ENCODE measurements at regions not wholly inside any gene's neighbourhood (a gene's known extent, or its start where the extent isn't known, plus 50 kb on each side); places are given as distances from the start of the nearest gene placed in this dataset.
"Not testable (repeated sequence)": the region's sequence is repeated elsewhere in the genome, so short reads cannot be mapped to it uniquely, and the experiment has no call there.

- peaks cover 4% of the 10 kb centered on the region for H3K79me1 ChIP-seq (ENCODE audit: low read length)
- no peak overlapping the region for H2BK120ac ChIP-seq (ENCODE audit: low read depth, low read length)
- no peak overlapping the region for H2BK5ac ChIP-seq (ENCODE audit: low read length)
- no peak overlapping the region for H2AK5ac ChIP-seq (ENCODE audit: low read length)
- no peak for DNase-seq
- no peak overlapping the region for H3K4me2 ChIP-seq (ENCODE audit: low read length)
- H4K8ac ChIP-seq (ENCODE audit: low read depth, low read length) = no peak overlapping the region
- H3K9ac ChIP-seq (ENCODE audit: low read length) = no peak overlapping the region
- H3K4me3 ChIP-seq (ENCODE audit: low read length) = no peak overlapping the region
- WGBS (ENCODE audit: extremely low coverage, insufficient coverage, low lambda C conversion rate) = no CpG with 5 or more reads among the region's 6 CpGs
- no peak overlapping the region for H2BK15ac ChIP-seq (replicated peaks; ENCODE audit: low read depth)
- H3K4me1 ChIP-seq (ENCODE audit: control insufficient read depth, low read depth, low read length) = no peaks in the 10 kb centered on the region
- H3K79me2 ChIP-seq (ENCODE audit: control insufficient read depth, insufficient read depth, low read length) = no peaks in the 10 kb centered on the region
- no peak overlapping the region for H4K5ac ChIP-seq (ENCODE audit: low read length)
- H3K27ac ChIP-seq (ENCODE audit: low read depth, low read length) = no peak overlapping the region
- H3K23ac ChIP-seq (ENCODE audit: low read length) = no peak overlapping the region
- no peaks in the 10 kb centered on the region for H3K27me3 ChIP-seq (ENCODE audit: insufficient read depth, low read length, poor library complexity)
- no peak overlapping the region for H3K4ac ChIP-seq (ENCODE audit: low read depth, low read length)
- H3K18ac ChIP-seq (ENCODE audit: low read length) = no peak overlapping the region
- H3K56ac ChIP-seq (ENCODE audit: low read length) = no peak overlapping the region
- H3K36me3 ChIP-seq (ENCODE audit: control insufficient read depth, insufficient read depth, low read length) = no peaks in the 10 kb centered on the region
Observed at GRCh38 chr9:94443032-94443722, 111.7 kb upstream of the PCAT7 start.

DNA sequence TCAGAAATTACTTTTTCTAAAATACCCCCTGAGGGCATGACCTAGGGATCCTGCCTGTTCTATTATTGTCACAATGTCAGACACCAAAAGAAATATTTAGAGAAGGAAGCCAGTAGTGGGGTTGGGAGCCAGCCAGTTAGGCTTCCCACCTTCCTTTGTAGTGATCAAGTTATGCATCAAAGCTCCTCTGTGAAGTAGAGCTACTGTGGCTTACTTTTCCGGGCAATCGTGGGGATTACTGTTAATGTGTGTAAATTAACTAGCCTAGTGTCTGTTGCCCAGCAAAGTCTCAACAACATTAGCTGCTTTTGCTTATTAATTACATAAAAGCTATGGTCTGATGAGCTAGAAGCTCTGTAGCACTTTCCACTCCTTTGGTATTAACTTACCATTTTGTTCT lies 109.0 kb upstream of the PCAT7 start:
- Histone ChIP-seq H3K36me3 (ENCODE audit: control insufficient read depth, insufficient read depth, low read length) (no peaks in the 10 kb centered on the region), H2BK120ac (ENCODE audit: low read depth, low read length) (no peak overlapping the region), H2BK15ac (replicated peaks; ENCODE audit: low read depth) (no peak overlapping the region), H3K4me2 (ENCODE audit: low read length) (no peak overlapping the region), H3K56ac (ENCODE audit: low read length) (no peak overlapping the region), H3K79me2 (ENCODE audit: control insufficient read depth, insufficient read depth, low read length) (no peaks in the 10 kb centered on the region), H3K4me1 (ENCODE audit: control insufficient read depth, low read depth, low read length) (no peaks in the 10 kb centered on the region), H3K18ac (ENCODE audit: low read length) (no peak overlapping the region), H3K4me3 (ENCODE audit: low read length) (no peak overlapping the region), H3K4ac (ENCODE audit: low read depth, low read length) (no peak overlapping the region), H3K27ac (ENCODE audit: low read depth, low read length) (no peak overlapping the region), H4K8ac (ENCODE audit: low read depth, low read length) (no peak overlapping the region), H3K79me1 (ENCODE audit: low read length) (peaks cover 4% of the 10 kb centered on the region), H3K9ac (ENCODE audit: low read length) (no peak overlapping the region), H4K5ac (ENCODE audit: low read length) (no peak overlapping the region), H3K23ac (ENCODE audit: low read length) (no peak overlapping the region), H2BK5ac (ENCODE audit: low read length) (no peak overlapping the region), H3K27me3 (ENCODE audit: insufficient read depth, low read length, poor library complexity) (no peaks in the 10 kb centered on the region), H2AK5ac (ENCODE audit: low read length) (no peak overlapping the region)
- DNase-seq = no peak
- no CpG with 5 or more reads among the region's 2 CpGs for WGBS (ENCODE audit: extremely low coverage, insufficient coverage, low lambda C conversion rate)

- WGBS (ENCODE audit: extremely low coverage, insufficient coverage, low lambda C conversion rate) = no CpG with 5 or more reads among the region's 2 CpGs
- no peak overlapping the region for H3K56ac ChIP-seq (ENCODE audit: low read length)
- H3K18ac ChIP-seq (ENCODE audit: low read length) = no peak overlapping the region
- H2BK120ac ChIP-seq (ENCODE audit: low read depth, low read length) = no peak overlapping the region
- H3K79me1 ChIP-seq (ENCODE audit: low read length) = peaks cover 2% of the 10 kb centered on the region
- no peak overlapping the region for H2BK15ac ChIP-seq (replicated peaks; ENCODE audit: low read depth)
- no peak overlapping the region for H3K9ac ChIP-seq (ENCODE audit: low read length)
- no peak overlapping the region for H2BK5ac ChIP-seq (ENCODE audit: low read length)
- no peaks in the 10 kb centered on the region for H3K79me2 ChIP-seq (ENCODE audit: control insufficient read depth, insufficient read depth, low read length)
- no peak overlapping the region for H3K27ac ChIP-seq (ENCODE audit: low read depth, low read length)
- no peak overlapping the region for H3K4ac ChIP-seq (ENCODE audit: low read depth, low read length)
- DNase-seq = no peak
- no peak overlapping the region for H3K23ac ChIP-seq (ENCODE audit: low read length)
- H2AK5ac ChIP-seq (ENCODE audit: low read length) = no peak overlapping the region
- H3K4me3 ChIP-seq (ENCODE audit: low read length) = no peak overlapping the region
- no peak overlapping the region for H4K5ac ChIP-seq (ENCODE audit: low read length)
- H3K27me3 ChIP-seq (ENCODE audit: insufficient read depth, low read length, poor library complexity) = no peaks in the 10 kb centered on the region
- H3K36me3 ChIP-seq (ENCODE audit: control insufficient read depth, insufficient read depth, low read length) = peaks cover 5% of the 10 kb centered on the region
- H4K8ac ChIP-seq (ENCODE audit: low read depth, low read length) = no peak overlapping the region
- H3K4me1 ChIP-seq (ENCODE audit: control insufficient read depth, low read depth, low read length) = no peaks in the 10 kb centered on the region
- H3K4me2 ChIP-seq (ENCODE audit: low read length) = no peak overlapping the region
Observed at GRCh38 chr9:94449486-94449885, 105.4 kb upstream of the PCAT7 start.

GRCh38 chr9:94464790-94465189 lies 90.1 kb upstream of the PCAT7 start:
- DNase-seq = no peak
- H3K27me3 ChIP-seq (ENCODE audit: insufficient read depth, low read length, poor library complexity) = no peaks in the 10 kb centered on the region
- H3K23ac ChIP-seq (ENCODE audit: low read length) = no peak overlapping the region
- no peak overlapping the region for H3K4ac ChIP-seq (ENCODE audit: low read depth, low read length)
- no CpG with 5 or more reads among the region's 2 CpGs for WGBS (ENCODE audit: extremely low coverage, insufficient coverage, low lambda C conversion rate)
- no peak overlapping the region for H3K56ac ChIP-seq (ENCODE audit: low read length)
- no peak overlapping the region for H3K4me3 ChIP-seq (ENCODE audit: low read length)
- H3K79me1 ChIP-seq (ENCODE audit: low read length) = peaks cover 2% of the 10 kb centered on the region
- H4K8ac ChIP-seq (ENCODE audit: low read depth, low read length) = no peak overlapping the region
- H2BK5ac ChIP-seq (ENCODE audit: low read length) = no peak overlapping the region
- H2BK15ac ChIP-seq (replicated peaks; ENCODE audit: low read depth) = no peak overlapping the region
- H3K4me2 ChIP-seq (ENCODE audit: low read length) = no peak overlapping the region
- H2BK120ac ChIP-seq (ENCODE audit: low read depth, low read length) = no peak overlapping the region
- H3K36me3 ChIP-seq (ENCODE audit: control insufficient read depth, insufficient read depth, low read length) = peaks cover 2% of the 10 kb centered on the region
- H3K79me2 ChIP-seq (ENCODE audit: control insufficient read depth, insufficient read depth, low read length) = no peaks in the 10 kb centered on the region
- H4K5ac ChIP-seq (ENCODE audit: low read length) = no peak overlapping the region
- H2AK5ac ChIP-seq (ENCODE audit: low read length) = no peak overlapping the region
- H3K9ac ChIP-seq (ENCODE audit: low read length) = no peak overlapping the region
- H3K27ac ChIP-seq (ENCODE audit: low read depth, low read length) = no peak overlapping the region
- no peak overlapping the region for H3K18ac ChIP-seq (ENCODE audit: low read length)
- no peaks in the 10 kb centered on the region for H3K4me1 ChIP-seq (ENCODE audit: control insufficient read depth, low read depth, low read length)

DNA sequence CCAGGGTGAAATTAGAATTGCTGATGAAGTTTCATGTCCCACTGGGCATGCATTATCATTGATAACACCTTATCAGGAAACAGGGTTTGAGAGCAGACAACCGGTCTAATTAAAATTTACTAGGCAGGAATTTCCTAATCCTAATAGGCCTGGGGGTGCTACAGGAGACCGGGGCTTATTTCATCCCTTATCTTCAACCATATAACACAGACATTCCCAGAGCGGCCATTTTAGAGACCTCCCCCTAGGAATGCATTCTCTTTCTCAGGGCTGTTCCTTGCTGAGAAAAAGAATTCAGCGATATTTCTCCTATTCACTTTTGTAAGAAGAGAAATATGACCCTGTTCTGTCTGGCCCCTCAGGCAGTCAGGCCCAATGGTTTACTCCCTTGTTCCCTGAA lies 82.8 kb upstream of the PCAT7 start:
- H4K8ac ChIP-seq (ENCODE audit: low read depth, low read length); H3K27ac ChIP-seq (ENCODE audit: low read depth, low read length); H3K79me1 ChIP-seq (ENCODE audit: low read length): not testable (repeated sequence)

GRCh38 chr9:94472806-94473360 lies 82.0 kb upstream of the PCAT7 start:
- Histone ChIP-seq H3K79me1 (ENCODE audit: low read length) (no peaks in the 10 kb centered on the region), H4K5ac (ENCODE audit: low read length) (no peak overlapping the region), H3K27ac (ENCODE audit: low read depth, low read length) (no peak overlapping the region), H2AK5ac (ENCODE audit: low read length) (no peak overlapping the region), H3K4me1 (ENCODE audit: control insufficient read depth, low read depth, low read length) (no peaks in the 10 kb centered on the region), H3K36me3 (ENCODE audit: control insufficient read depth, insufficient read depth, low read length) (no peaks in the 10 kb centered on the region), H3K4ac (ENCODE audit: low read depth, low read length) (no peak overlapping the region), H2BK120ac (ENCODE audit: low read depth, low read length) (no peak overlapping the region), H3K4me2 (ENCODE audit: low read length) (no peak overlapping the region), H2BK5ac (ENCODE audit: low read length) (no peak overlapping the region), H3K18ac (ENCODE audit: low read length) (no peak overlapping the region), H3K23ac (ENCODE audit: low read length) (no peak overlapping the region), H3K56ac (ENCODE audit: low read length) (no peak overlapping the region), H3K27me3 (ENCODE audit: insufficient read depth, low read length, poor library complexity) (no peaks in the 10 kb centered on the region), H3K9ac (ENCODE audit: low read length) (no peak overlapping the region), H3K79me2 (ENCODE audit: control insufficient read depth, insufficient read depth, low read length) (no peaks in the 10 kb centered on the region), H3K4me3 (ENCODE audit: low read length) (no peak overlapping the region), H4K8ac (ENCODE audit: low read depth, low read length) (no peak overlapping the region), H2BK15ac (replicated peaks; ENCODE audit: low read depth) (no peak overlapping the region)
- no peak for DNase-seq
- WGBS (ENCODE audit: extremely low coverage, insufficient coverage, low lambda C conversion rate) = no CpG with 5 or more reads among the region's 4 CpGs

More for the DNA sequence above, 82.8 kb upstream of the PCAT7 start:
- not testable (repeated sequence) for H2BK120ac ChIP-seq (ENCODE audit: low read depth, low read length); H2BK15ac ChIP-seq (replicated peaks; ENCODE audit: low read depth); H3K79me2 ChIP-seq (ENCODE audit: control insufficient read depth, insufficient read depth, low read length); H3K36me3 ChIP-seq (ENCODE audit: control insufficient read depth, insufficient read depth, low read length); H2AK5ac ChIP-seq (ENCODE audit: low read length); H3K27me3 ChIP-seq (ENCODE audit: insufficient read depth, low read length, poor library complexity); H3K4ac ChIP-seq (ENCODE audit: low read depth, low read length); H3K4me3 ChIP-seq (ENCODE audit: low read length); H3K4me1 ChIP-seq (ENCODE audit: control insufficient read depth, low read depth, low read length); H3K18ac ChIP-seq (ENCODE audit: low read length); H3K56ac ChIP-seq (ENCODE audit: low read length); H3K9ac ChIP-seq (ENCODE audit: low read length); H3K23ac ChIP-seq (ENCODE audit: low read length); H4K5ac ChIP-seq (ENCODE audit: low read length); H2BK5ac ChIP-seq (ENCODE audit: low read length); H3K4me2 ChIP-seq (ENCODE audit: low read length)
- DNase-seq = peak; percentile 49
- no CpG with 5 or more reads among the region's 4 CpGs for WGBS (ENCODE audit: extremely low coverage, insufficient coverage, low lambda C conversion rate)
